HG02588 (cell line): ENCODE measurements at regions not wholly inside any gene's neighbourhood (a gene's known extent, or its start where the extent isn't known, plus 50 kb on each side); places are given as distances from the start of the nearest gene placed in this dataset.

ENCODE experiments used
- ATAC-seq: cut with Tn5 transposase; IDR thresholded peaks from one replicate; pipeline ENCODE4 v1.9.1; 2021; ENCODE audit warnings: mild to moderate bottlenecking, moderate library complexity; ENCODE audit not compliant: unreplicated experiment

GRCh38 chr1:87899017-87899416 is 570.3 kb downstream of the LMO4 start:
- ATAC-seq = no peak

- no peak for ATAC-seq
These were observed 571.1 kb downstream of the LMO4 start for GRCh38 chr1:87899746-87900145.

- ATAC-seq = peak; percentile 45
These were observed 574.1 kb downstream of the LMO4 start for GRCh38 chr1:87902830-87903229.

GRCh38 chr1:87903242-87903641 is 574.6 kb downstream of the LMO4 start:
- ATAC-seq = no peak

GRCh38 chr1:87904651-87905050 is 576.0 kb downstream of the LMO4 start:
- ATAC-seq = no peak

- no peak for ATAC-seq
These were observed 577.0 kb downstream of the LMO4 start for GRCh38 chr1:87905651-87906050.

- ATAC-seq = no peak
These were observed 577.4 kb downstream of the LMO4 start for GRCh38 chr1:87906078-87906477.

GRCh38 chr1:87913361-87913760 is 584.7 kb downstream of the LMO4 start:
- ATAC-seq = no peak

- ATAC-seq = no peak
These were observed 585.7 kb downstream of the LMO4 start for GRCh38 chr1:87914396-87914795.

GRCh38 chr1:87915771-87916170 is 587.1 kb downstream of the LMO4 start:
- no peak for ATAC-seq

GRCh38 chr1:87916965-87917364 is 588.3 kb downstream of the LMO4 start:
- no peak for ATAC-seq

- no peak for ATAC-seq
These were observed 589.7 kb downstream of the LMO4 start for GRCh38 chr1:87918398-87918797.

- no peak for ATAC-seq
These were observed 594.2 kb downstream of the LMO4 start for GRCh38 chr1:87922885-87923284.

GRCh38 chr1:87926131-87926830 is 597.6 kb downstream of the LMO4 start:
- ATAC-seq = no peak

GRCh38 chr1:87926921-87927320 is 598.2 kb downstream of the LMO4 start:
- ATAC-seq = no peak

- no peak for ATAC-seq
These were observed 599.0 kb downstream of the LMO4 start for GRCh38 chr1:87927391-87928280.

GRCh38 chr1:87928623-87929022 is 599.9 kb downstream of the LMO4 start:
- ATAC-seq = no peak

GRCh38 chr1:87929906-87930305 is 601.2 kb downstream of the LMO4 start:
- ATAC-seq = no peak

GRCh38 chr1:87930796-87931195 is 602.1 kb downstream of the LMO4 start:
- ATAC-seq = no peak

- no peak for ATAC-seq
These were observed 604.5 kb downstream of the LMO4 start for GRCh38 chr1:87933171-87933570.

GRCh38 chr1:87935130-87935529 is 606.5 kb downstream of the LMO4 start:
- no peak for ATAC-seq

GRCh38 chr1:87937831-87938395 is 609.2 kb downstream of the LMO4 start:
- no peak for ATAC-seq
